ENCODE measurements at regions not wholly inside any gene's neighbourhood (a gene's known extent, or its start where the extent isn't known, plus 50 kb on each side); places are given as distances from the start of the nearest gene placed in this dataset.
"Not testable (repeated sequence)": the region's sequence is repeated elsewhere in the genome, so short reads cannot be mapped to it uniquely, and the experiment has no call there.

- peak; percentile 51 for DNase-seq (ENCODE audit: low spot score)
Measured at GRCh38 chrX:110965409-110966090, 130.4 kb upstream of the PAK3 start.

GRCh38 chrX:110964786-110965185 is 131.2 kb upstream of the PAK3 start:
- DNase-seq (ENCODE audit: low spot score), result peak; percentile 68

GRCh38 chrX:110962451-110962850 is 133.5 kb upstream of the PAK3 start:
- DNase-seq (ENCODE audit: low spot score), result no peak

- DNase-seq (ENCODE audit: low spot score), result no peak
Measured at GRCh38 chrX:110955706-110956105, 140.3 kb upstream of the PAK3 start.

- no peak for DNase-seq (ENCODE audit: low spot score)
Measured at GRCh38 chrX:110954428-110955100, 141.4 kb upstream of the PAK3 start.

GRCh38 chrX:110951472-110952269 is 144.3 kb upstream of the PAK3 start:
- DNase-seq (ENCODE audit: low spot score), result no peak

GRCh38 chrX:110944751-110945675 is 149.4 kb upstream of the CHRDL1 start:
- peak; percentile 31 for DNase-seq (ENCODE audit: low spot score)

- peak; percentile 65 for DNase-seq (ENCODE audit: low spot score)
Measured at GRCh38 chrX:110944311-110944750, 148.7 kb upstream of the CHRDL1 start.

- no peak for DNase-seq (ENCODE audit: low spot score)
Measured at GRCh38 chrX:110941906-110942305, 146.3 kb upstream of the CHRDL1 start.

- no peak for DNase-seq (ENCODE audit: low spot score)
Measured at GRCh38 chrX:110938977-110939732, 143.5 kb upstream of the CHRDL1 start.

GRCh38 chrX:110924871-110925270 is 129.3 kb upstream of the CHRDL1 start:
- DNase-seq (ENCODE audit: low spot score), result no peak

- DNase-seq (ENCODE audit: low spot score), result no peak
Measured at GRCh38 chrX:110920991-110921390, 125.4 kb upstream of the CHRDL1 start.

- DNase-seq (ENCODE audit: low spot score), result no peak
Measured at GRCh38 chrX:110915570-110915969, 120.0 kb upstream of the CHRDL1 start.

GRCh38 chrX:110915111-110915510 is 119.5 kb upstream of the CHRDL1 start:
- DNase-seq (ENCODE audit: low spot score), result no peak

- DNase-seq (ENCODE audit: low spot score), result no peak
Measured at GRCh38 chrX:110914281-110914680, 118.7 kb upstream of the CHRDL1 start.

GRCh38 chrX:110904747-110905146 is 109.1 kb upstream of the CHRDL1 start:
- DNase-seq (ENCODE audit: low spot score), result not testable (repeated sequence)

GRCh38 chrX:110881971-110882370 is 86.4 kb upstream of the CHRDL1 start:
- DNase-seq (ENCODE audit: low spot score), result no peak

GRCh38 chrX:110877326-110877725 is 81.7 kb upstream of the CHRDL1 start:
- no peak for DNase-seq (ENCODE audit: low spot score)

GRCh38 chrX:110871839-110872238 is 76.2 kb upstream of the CHRDL1 start:
- DNase-seq (ENCODE audit: low spot score), result no peak

- no peak for DNase-seq (ENCODE audit: low spot score)
Measured at GRCh38 chrX:110866421-110866820, 70.8 kb upstream of the CHRDL1 start.

- no peak for DNase-seq (ENCODE audit: low spot score)
Measured at GRCh38 chrX:110863883-110864282, 68.3 kb upstream of the CHRDL1 start.
